ENCODE measurements at regions not wholly inside any gene's neighbourhood (a gene's known extent, or its start where the extent isn't known, plus 50 kb on each side); places are given as distances from the start of the nearest gene placed in this dataset.

GRCh38 chrY:8809076-8809475 lies 528.2 kb upstream of the TSPY4 start:
- Histone ChIP-seq H3K27ac (no peak overlapping the region), H3K9me3 (no peaks in the 10 kb centered on the region), H3K4me1 (no peaks in the 10 kb centered on the region), H3K36me3 (no peaks in the 10 kb centered on the region), H3K4me3 (no peak overlapping the region), H3K27me3 (no peaks in the 10 kb centered on the region)
- TF ChIP-seq CTCF (IDR thresholded peaks at IDR 0.05) = no peak
- no peak for DNase-seq
- no peak for ATAC-seq
- intact Hi-C loops (cut with DNase I) = no loop called here

- DNase-seq = no peak
- ATAC-seq = no peak
- Histone ChIP-seq H3K4me3 (no peak overlapping the region), H3K27ac (no peak overlapping the region), H3K27me3 (no peaks in the 10 kb centered on the region), H3K9me3 (no peaks in the 10 kb centered on the region), H3K36me3 (no peaks in the 10 kb centered on the region), H3K4me1 (no peaks in the 10 kb centered on the region)
- intact Hi-C loops (cut with DNase I) = no loop called here
- no peak for TF ChIP-seq CTCF (IDR thresholded peaks at IDR 0.05)
Measured at GRCh38 chrY:8814143-8814542, 523.1 kb upstream of the TSPY4 start.

- no peaks in the 10 kb centered on the region for H3K4me1 ChIP-seq
- H3K27me3 ChIP-seq = no peaks in the 10 kb centered on the region
- intact Hi-C loops (cut with DNase I) = no loop called here
- H3K36me3 ChIP-seq = no peaks in the 10 kb centered on the region
- DNase-seq (no peak), ATAC-seq (no peak)
- TF ChIP-seq CTCF (IDR thresholded peaks at IDR 0.05) = no peak
- no peaks in the 10 kb centered on the region for H3K9me3 ChIP-seq
- no peak overlapping the region for H3K27ac ChIP-seq
- no peak overlapping the region for H3K4me3 ChIP-seq
Measured at GRCh38 chrY:8815616-8816015, 521.6 kb upstream of the TSPY4 start.

GRCh38 chrY:8820032-8820431 lies 517.2 kb upstream of the TSPY4 start:
- H3K4me1 ChIP-seq = no peaks in the 10 kb centered on the region
- no peak for TF ChIP-seq CTCF (IDR thresholded peaks at IDR 0.05)
- H3K27me3 ChIP-seq = no peaks in the 10 kb centered on the region
- H3K4me3 ChIP-seq = no peak overlapping the region
- no peaks in the 10 kb centered on the region for H3K36me3 ChIP-seq
- DNase-seq = no peak
- no peak overlapping the region for H3K27ac ChIP-seq
- intact Hi-C loops (cut with DNase I) = no loop called here
- H3K9me3 ChIP-seq = no peaks in the 10 kb centered on the region
- ATAC-seq = no peak

GRCh38 chrY:8821106-8821505 lies 516.2 kb upstream of the TSPY4 start:
- no peak for DNase-seq

More at GRCh38 chrY:8821106-8821505, 516.2 kb upstream of the TSPY4 start:
- no peak overlapping the region for H3K4me3 ChIP-seq
- no peaks in the 10 kb centered on the region for H3K27me3 ChIP-seq
- no peaks in the 10 kb centered on the region for H3K4me1 ChIP-seq
- no peaks in the 10 kb centered on the region for H3K9me3 ChIP-seq
- H3K36me3 ChIP-seq = no peaks in the 10 kb centered on the region
- no peak for ATAC-seq
- H3K27ac ChIP-seq = no peak overlapping the region
- intact Hi-C loops (cut with DNase I) = no loop called here
- no peak for TF ChIP-seq CTCF (IDR thresholded peaks at IDR 0.05)
